MM.1S (cell line): ENCODE measurements at regions not wholly inside any gene's neighbourhood (a gene's known extent, or its start where the extent isn't known, plus 50 kb on each side); places are given as distances from the start of the nearest gene placed in this dataset.

Source experiments
- CTCF ChIP-seq: fragments of 300-600 bp; sonication (generic); IDR thresholded peaks from 2 replicates; pipeline ENCODE4 v1.5.1; 2016; ENCODE audit warnings: antibody characterized with exemption, low read length, mixed read lengths
- EZH2 ChIP-seq: fragments of 300-600 bp; sonication (generic); optimal IDR thresholded peaks from 2 replicates; pipeline ENCODE3; 2017; ENCODE audit warnings: low read depth, mild to moderate bottlenecking, antibody characterized with exemption, low read length, mixed read lengths
- EZH2phosphoT487 ChIP-seq: fragments of 300-600 bp; sonication (generic); IDR thresholded peaks from 2 replicates; pipeline ENCODE4 v1.6.1; 2018; ENCODE audit warnings: antibody characterized with exemption, low read length

- TF ChIP-seq CTCF: no peak
- TF ChIP-seq EZH2phosphoT487: no peak
- TF ChIP-seq EZH2: no peak
Measured at GRCh38 chr5:142531977-142532780, 153.7 kb downstream of the FGF1 start.
